Nephron (organoid): ENCODE measurements at regions not wholly inside any gene's neighbourhood (a gene's known extent, or its start where the extent isn't known, plus 50 kb on each side); places are given as distances from the start of the nearest gene placed in this dataset.

Experiments
- H3K27ac Mint-ChIP-seq, 3 experiments: 2 replicates each; pipeline ENCODE4 v1.8.0; 2020; ENCODE audit warnings: mixed read lengths in 3 of 3, mild to moderate bottlenecking in 2 of 3, moderate library complexity in 1 of 3
- H3K27me3 Mint-ChIP-seq: 2 replicates; pipeline ENCODE4 v1.8.0; 2021; ENCODE audit warnings: low read depth, mild to moderate bottlenecking, moderate library complexity, mixed read lengths
- H3K36me3 Mint-ChIP-seq: 2 replicates; pipeline ENCODE4 v1.8.0; 2020; ENCODE audit warnings: low read depth, mixed read lengths
- H3K4me1 Mint-ChIP-seq: 2 replicates; pipeline ENCODE4 v1.8.0; 2020; ENCODE audit warnings: mixed read lengths
- H3K4me3 Mint-ChIP-seq, 3 experiments: 2 replicates each; pipeline ENCODE4 v1.8.0; 2020; ENCODE audit warnings: mild to moderate bottlenecking in 3 of 3, mixed read lengths in 3 of 3, moderate library complexity in 2 of 3
- H3K9me3 Mint-ChIP-seq: 2 replicates; pipeline ENCODE4 v1.8.0; 2020; ENCODE audit warnings: mixed read lengths
- TF ChIP-seq, protein P1 (sequence below), 3 experiments: fragments of 200-600 bp; sonication (generic); IDR thresholded peaks; one replicate each; pipeline ENCODE4 v1.5.0; 2021; ENCODE audit warnings: antibody characterized with exemption in 3 of 3; ENCODE audit not compliant: unreplicated experiment in 3 of 3

DNA sequence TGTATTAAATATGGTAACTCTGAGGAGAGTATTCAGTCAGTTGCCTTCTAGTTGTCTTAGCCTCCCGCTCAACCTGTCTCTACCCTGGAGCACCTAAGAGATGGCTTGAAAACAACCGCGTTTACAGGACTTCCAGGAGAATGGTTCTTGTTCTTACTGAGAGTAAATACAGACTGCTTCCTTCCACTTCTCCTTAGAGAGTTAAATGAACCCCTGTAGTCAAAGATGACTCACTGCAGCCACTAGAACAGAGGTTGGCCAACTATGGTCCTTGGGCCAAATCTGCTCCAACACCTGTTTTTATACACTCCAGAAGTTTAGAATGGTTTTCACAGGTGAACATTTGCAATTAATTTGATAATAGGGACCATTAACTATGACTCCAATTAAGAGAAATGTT, 60.1 kb upstream of the ASB17 start:
- Mint-ChIP-seq H3K27ac (no peak overlapping the region), H3K36me3 (no peaks in the 10 kb centered on the region), H3K27me3 (no peaks in the 10 kb centered on the region), H3K4me3 (no peak overlapping the region), H3K9me3 (no peaks in the 10 kb centered on the region), H3K4me1 (peaks cover 5% of the 10 kb centered on the region)
- TF ChIP-seq, protein P1, sequence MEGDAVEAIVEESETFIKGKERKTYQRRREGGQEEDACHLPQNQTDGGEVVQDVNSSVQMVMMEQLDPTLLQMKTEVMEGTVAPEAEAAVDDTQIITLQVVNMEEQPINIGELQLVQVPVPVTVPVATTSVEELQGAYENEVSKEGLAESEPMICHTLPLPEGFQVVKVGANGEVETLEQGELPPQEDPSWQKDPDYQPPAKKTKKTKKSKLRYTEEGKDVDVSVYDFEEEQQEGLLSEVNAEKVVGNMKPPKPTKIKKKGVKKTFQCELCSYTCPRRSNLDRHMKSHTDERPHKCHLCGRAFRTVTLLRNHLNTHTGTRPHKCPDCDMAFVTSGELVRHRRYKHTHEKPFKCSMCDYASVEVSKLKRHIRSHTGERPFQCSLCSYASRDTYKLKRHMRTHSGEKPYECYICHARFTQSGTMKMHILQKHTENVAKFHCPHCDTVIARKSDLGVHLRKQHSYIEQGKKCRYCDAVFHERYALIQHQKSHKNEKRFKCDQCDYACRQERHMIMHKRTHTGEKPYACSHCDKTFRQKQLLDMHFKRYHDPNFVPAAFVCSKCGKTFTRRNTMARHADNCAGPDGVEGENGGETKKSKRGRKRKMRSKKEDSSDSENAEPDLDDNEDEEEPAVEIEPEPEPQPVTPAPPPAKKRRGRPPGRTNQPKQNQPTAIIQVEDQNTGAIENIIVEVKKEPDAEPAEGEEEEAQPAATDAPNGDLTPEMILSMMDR (IDR thresholded peaks at IDR 0.05; ENCODE audit: unreplicated experiment in 3 of 3), result no peak

DNA sequence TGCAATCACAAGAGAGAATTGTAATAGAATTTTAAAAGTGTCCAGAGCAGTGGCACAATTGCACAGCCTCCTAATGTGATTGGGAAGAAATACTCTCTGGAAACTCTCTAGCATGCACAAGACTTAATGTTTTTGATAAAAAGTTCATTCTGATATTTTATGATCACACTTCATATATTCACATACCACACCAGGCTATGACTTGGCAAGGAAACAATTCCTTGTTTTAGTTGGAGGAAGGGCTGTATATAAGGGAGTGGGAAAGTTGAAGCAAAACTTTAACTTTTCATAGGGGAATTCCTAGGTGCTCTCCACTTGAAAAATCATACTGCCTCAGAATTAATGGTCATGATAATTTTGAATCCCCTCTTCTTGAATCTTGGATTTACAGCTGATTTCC, 61.5 kb upstream of the ASB17 start:
- Mint-ChIP-seq H3K27ac (peak overlapping the region in 2 of 3 experiments; percentile 21 to 45), H3K4me1 (peaks cover 5% of the 10 kb centered on the region), H3K27me3 (no peaks in the 10 kb centered on the region), H3K9me3 (no peaks in the 10 kb centered on the region), H3K36me3 (no peaks in the 10 kb centered on the region), H3K4me3 (no peak overlapping the region)
- TF ChIP-seq, protein P1 (IDR thresholded peaks at IDR 0.05; ENCODE audit: unreplicated experiment in 3 of 3), result no peak

DNA sequence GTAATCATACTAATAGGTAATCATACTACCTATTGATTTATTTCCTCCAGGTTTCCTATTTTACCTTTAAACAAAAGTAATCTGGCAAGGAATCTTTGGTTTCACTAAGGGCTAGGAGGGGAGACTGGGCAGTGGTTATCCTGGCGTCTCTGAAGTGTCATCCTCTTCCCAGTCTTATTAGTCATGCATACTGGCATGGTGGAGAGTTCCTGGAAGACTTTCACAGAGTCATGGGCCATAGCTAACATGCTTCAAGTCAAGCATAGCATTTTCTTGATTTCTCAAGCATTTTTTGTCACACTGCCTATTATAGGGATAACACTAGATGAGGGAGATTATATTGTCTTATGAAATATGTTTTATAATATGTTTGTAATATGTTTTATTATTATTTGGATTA, 64.0 kb upstream of the ASB17 start:
- TF ChIP-seq, protein P1 (IDR thresholded peaks at IDR 0.05; ENCODE audit: unreplicated experiment in 3 of 3), result no peak
- H3K4me1 Mint-ChIP-seq, result peaks cover 5% of the 10 kb centered on the region
- peaks cover 6% of the 10 kb centered on the region for H3K9me3 Mint-ChIP-seq
- no peaks in the 10 kb centered on the region for H3K36me3 Mint-ChIP-seq
- no peaks in the 10 kb centered on the region for H3K27me3 Mint-ChIP-seq
- H3K4me3 Mint-ChIP-seq, result no peak overlapping the region
- no peak overlapping the region for H3K27ac Mint-ChIP-seq

DNA sequence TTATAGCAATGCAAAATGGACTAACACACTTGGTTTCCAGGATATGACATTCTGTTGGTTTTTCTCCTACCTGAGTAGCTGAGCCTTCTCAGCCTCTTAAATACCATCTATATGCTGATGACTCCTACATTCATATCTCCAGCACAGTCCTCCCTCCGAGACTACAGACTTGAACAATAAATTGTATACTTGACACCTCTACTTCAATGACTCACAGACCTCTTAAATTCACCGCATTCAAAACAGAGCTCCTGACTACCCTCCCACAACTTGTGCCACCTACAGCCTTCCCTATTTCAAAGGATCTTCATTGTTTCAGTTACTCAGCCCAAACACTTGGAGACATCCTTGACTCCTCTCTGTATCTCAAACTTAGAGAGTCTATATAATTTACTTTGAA, 66.8 kb upstream of the ASB17 start:
- no peaks in the 10 kb centered on the region for H3K36me3 Mint-ChIP-seq
- H3K27ac Mint-ChIP-seq, result no peak overlapping the region
- TF ChIP-seq, protein P1 (IDR thresholded peaks at IDR 0.05; ENCODE audit: unreplicated experiment in 3 of 3), result no peak
- no peak overlapping the region for H3K4me3 Mint-ChIP-seq
- H3K27me3 Mint-ChIP-seq, result no peaks in the 10 kb centered on the region
- H3K4me1 Mint-ChIP-seq, result peaks cover 1% of the 10 kb centered on the region
- peaks cover 6% of the 10 kb centered on the region for H3K9me3 Mint-ChIP-seq

DNA sequence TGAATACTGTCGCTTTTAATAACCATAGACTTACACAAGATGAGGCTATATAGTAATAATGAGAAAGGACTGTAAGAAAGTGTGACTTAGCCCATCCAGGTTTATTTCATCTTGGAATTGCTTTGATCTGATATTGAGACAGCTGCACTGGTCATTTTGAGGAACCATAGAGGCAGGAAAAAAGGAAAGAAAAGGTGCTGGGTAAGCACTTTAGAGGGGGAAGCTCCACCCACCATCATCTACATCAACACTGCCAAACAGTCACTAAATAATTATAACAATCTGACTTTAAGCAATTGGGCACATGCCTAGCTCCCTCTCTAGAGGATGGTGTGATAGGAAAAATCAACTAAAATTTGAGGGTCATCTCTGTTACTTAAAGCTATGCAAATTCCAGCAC, 70.6 kb upstream of the ST6GALNAC3 start:
- Mint-ChIP-seq H3K27me3 (no peaks in the 10 kb centered on the region), H3K4me1 (no peaks in the 10 kb centered on the region), H3K4me3 (no peak overlapping the region), H3K36me3 (no peaks in the 10 kb centered on the region), H3K27ac (no peak overlapping the region), H3K9me3 (peaks cover 3% of the 10 kb centered on the region)
- TF ChIP-seq, protein P1 (IDR thresholded peaks at IDR 0.05; ENCODE audit: unreplicated experiment in 3 of 3), result no peak

DNA sequence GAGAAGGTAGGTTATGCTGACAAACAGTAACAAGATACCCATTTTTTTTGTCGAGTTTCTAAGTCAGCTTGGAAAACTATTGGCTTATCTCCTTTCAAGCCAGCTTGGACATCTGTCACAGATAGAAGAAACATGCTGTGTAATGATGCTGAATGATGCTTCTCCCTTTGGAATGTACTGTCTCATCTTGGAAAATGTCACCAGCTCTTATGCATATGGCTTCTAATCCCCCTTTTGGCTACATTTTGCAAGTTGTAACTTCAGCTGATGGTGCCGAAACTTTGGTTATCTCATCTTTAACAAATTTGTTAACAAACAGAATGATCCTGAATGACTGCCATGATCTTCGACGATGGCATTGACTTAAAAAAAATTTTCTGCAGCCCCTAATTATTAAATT, 68.8 kb upstream of the ST6GALNAC3 start:
- H3K27me3 Mint-ChIP-seq, result no peaks in the 10 kb centered on the region
- no peak overlapping the region for H3K4me3 Mint-ChIP-seq
- H3K36me3 Mint-ChIP-seq, result no peaks in the 10 kb centered on the region
- H3K27ac Mint-ChIP-seq, result no peak overlapping the region
- TF ChIP-seq, protein P1 (IDR thresholded peaks at IDR 0.05; ENCODE audit: unreplicated experiment in 3 of 3), result no peak
- H3K4me1 Mint-ChIP-seq, result no peaks in the 10 kb centered on the region
- H3K9me3 Mint-ChIP-seq, result no peaks in the 10 kb centered on the region
